ENCODE measurements at regions not wholly inside any gene's neighbourhood (a gene's known extent, or its start where the extent isn't known, plus 50 kb on each side); places are given as distances from the start of the nearest gene placed in this dataset.

DNA sequence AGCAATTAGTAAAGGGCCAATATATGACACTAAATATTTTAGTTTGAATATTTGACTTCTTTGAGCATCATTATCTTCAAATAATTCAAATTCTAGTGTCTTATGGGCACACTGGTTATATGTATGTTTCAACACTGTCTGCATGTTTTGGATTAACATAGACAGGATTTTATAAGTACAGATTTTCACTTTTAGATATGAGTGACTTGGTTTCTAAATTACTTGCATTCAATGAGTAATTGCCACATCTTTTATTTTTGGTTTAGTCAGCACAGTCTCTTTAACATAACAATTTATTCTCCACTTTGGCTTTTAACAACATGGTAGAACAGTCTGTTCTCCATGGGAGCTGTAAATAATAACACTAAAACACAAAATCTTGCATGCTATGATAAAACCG, 674.8 kb downstream of the TBL1XR1 start:
- H3K4me1 ChIP-seq (ENCODE audit: insufficient read depth, low read length) = no peaks in the 10 kb centered on the region
- WGBS (ENCODE audit: low lambda C conversion rate) = 4% methylated on average over 1 of the region's 1 CpG
- H3K79me2 ChIP-seq (ENCODE audit: insufficient read depth, low read length) = no peaks in the 10 kb centered on the region
- no peak overlapping the region for H2AFZ ChIP-seq (ENCODE audit: low read length)
- H3K9me3 ChIP-seq (ENCODE audit: low read length) = no peaks in the 10 kb centered on the region
- ChIA-PET POLR2A (no interaction called here), CTCF (ENCODE audit: low intra/inter-chr PET ratio, low total read pairs) (no interaction called here)
- H3K9ac ChIP-seq (ENCODE audit: insufficient read depth, low read depth, low read length) = no peak overlapping the region
- H3K27me3 ChIP-seq (ENCODE audit: control insufficient read depth in 1 of 2, insufficient read depth in 2 of 2, low read length in 2 of 2) = no peaks in the 10 kb centered on the region
- no peak overlapping the region for H3K4me3 ChIP-seq (replicated peaks in 1 of 3; ENCODE audit: insufficient read depth in 1 of 3, low read depth in 2 of 3, low read length in 3 of 3)
- BruUV-seq (replicated peaks) = no TSS peak
- DNase-seq (ENCODE audit: low spot score) = no peak
- in situ Hi-C loops (cut with HindIII; ENCODE audit: extremely low pct_ligation_motif_present, low pct_unique_long_range_greater_than_20kb) = loop anchor here (25.0 kb wide), 2 partner anchors 915 to 1265 kb away; no protein-coding TSS in a partner anchor
- no peak for FAIRE-seq
- H3K36me3 ChIP-seq (replicated peaks in 1 of 2; ENCODE audit: control insufficient read depth in 1 of 2, insufficient read depth in 2 of 2, low read length in 2 of 2) = no peaks in the 10 kb centered on the region
- H3K4me2 ChIP-seq (ENCODE audit: low read depth, low read length) = no peak overlapping the region
- no peaks in the 10 kb centered on the region for H4K20me1 ChIP-seq (ENCODE audit: insufficient read depth, low read length)
- intact Hi-C loops (cut with micrococcal nuclease; ENCODE audit: unreplicated experiment) = no loop called here
- no peak overlapping the region for H3K27ac ChIP-seq (ENCODE audit: extremely low read length, insufficient read depth, low read length)
- ATAC-seq = no peak
- TF ChIP-seq ELF1 (CRISPR knock-in tag; IDR thresholded peaks at IDR 0.05) (no peak), GATA4 (IDR thresholded peaks at IDR 0.05; ENCODE audit: borderline replicate concordance, low read depth) (no peak), HOXA5 (CRISPR knock-in tag; IDR thresholded peaks at IDR 0.05) (no peak), ASH2L (IDR thresholded peaks at IDR 0.05; ENCODE audit: insufficient read length, low read depth, low read length) (no peak), FOXK1 (CRISPR knock-in tag; IDR thresholded peaks at IDR 0.05; ENCODE audit: borderline replicate concordance, low read depth) (no peak), ZNF136 (CRISPR knock-in tag; IDR thresholded peaks at IDR 0.05; ENCODE audit: low read depth) (no peak), ZNF878 (CRISPR knock-in tag; IDR thresholded peaks at IDR 0.05) (no peak), ZNF7 (CRISPR knock-in tag; IDR thresholded peaks at IDR 0.05) (no peak), ZNF570 (CRISPR knock-in tag; IDR thresholded peaks at IDR 0.05; ENCODE audit: borderline replicate concordance) (no peak), SMARCC2 (IDR thresholded peaks at IDR 0.05) (no peak), TBX3 (IDR thresholded peaks at IDR 0.05; ENCODE audit: borderline replicate concordance) (no peak), ZFP37 (CRISPR knock-in tag; IDR thresholded peaks at IDR 0.05; ENCODE audit: borderline replicate concordance) (no peak)
- TF ChIP-seq, protein P1, sequence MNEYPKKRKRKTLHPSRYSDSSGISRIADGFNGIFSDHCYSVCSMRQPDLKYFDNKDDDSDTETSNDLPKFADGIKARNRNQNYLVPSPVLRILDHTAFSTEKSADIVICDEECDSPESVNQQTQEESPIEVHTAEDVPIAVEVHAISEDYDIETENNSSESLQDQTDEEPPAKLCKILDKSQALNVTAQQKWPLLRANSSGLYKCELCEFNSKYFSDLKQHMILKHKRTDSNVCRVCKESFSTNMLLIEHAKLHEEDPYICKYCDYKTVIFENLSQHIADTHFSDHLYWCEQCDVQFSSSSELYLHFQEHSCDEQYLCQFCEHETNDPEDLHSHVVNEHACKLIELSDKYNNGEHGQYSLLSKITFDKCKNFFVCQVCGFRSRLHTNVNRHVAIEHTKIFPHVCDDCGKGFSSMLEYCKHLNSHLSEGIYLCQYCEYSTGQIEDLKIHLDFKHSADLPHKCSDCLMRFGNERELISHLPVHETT (CRISPR knock-in tag; conservative IDR thresholded peaks at IDR 0.05) = no peak
- TF ChIP-seq, protein P2, sequence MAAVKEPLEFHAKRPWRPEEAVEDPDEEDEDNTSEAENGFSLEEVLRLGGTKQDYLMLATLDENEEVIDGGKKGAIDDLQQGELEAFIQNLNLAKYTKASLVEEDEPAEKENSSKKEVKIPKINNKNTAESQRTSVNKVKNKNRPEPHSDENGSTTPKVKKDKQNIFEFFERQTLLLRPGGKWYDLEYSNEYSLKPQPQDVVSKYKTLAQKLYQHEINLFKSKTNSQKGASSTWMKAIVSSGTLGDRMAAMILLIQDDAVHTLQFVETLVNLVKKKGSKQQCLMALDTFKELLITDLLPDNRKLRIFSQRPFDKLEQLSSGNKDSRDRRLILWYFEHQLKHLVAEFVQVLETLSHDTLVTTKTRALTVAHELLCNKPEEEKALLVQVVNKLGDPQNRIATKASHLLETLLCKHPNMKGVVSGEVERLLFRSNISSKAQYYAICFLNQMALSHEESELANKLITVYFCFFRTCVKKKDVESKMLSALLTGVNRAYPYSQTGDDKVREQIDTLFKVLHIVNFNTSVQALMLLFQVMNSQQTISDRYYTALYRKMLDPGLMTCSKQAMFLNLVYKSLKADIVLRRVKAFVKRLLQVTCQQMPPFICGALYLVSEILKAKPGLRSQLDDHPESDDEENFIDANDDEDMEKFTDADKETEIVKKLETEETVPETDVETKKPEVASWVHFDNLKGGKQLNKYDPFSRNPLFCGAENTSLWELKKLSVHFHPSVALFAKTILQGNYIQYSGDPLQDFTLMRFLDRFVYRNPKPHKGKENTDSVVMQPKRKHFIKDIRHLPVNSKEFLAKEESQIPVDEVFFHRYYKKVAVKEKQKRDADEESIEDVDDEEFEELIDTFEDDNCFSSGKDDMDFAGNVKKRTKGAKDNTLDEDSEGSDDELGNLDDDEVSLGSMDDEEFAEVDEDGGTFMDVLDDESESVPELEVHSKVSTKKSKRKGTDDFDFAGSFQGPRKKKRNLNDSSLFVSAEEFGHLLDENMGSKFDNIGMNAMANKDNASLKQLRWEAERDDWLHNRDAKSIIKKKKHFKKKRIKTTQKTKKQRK (IDR thresholded peaks at IDR 0.05; ENCODE audit: low read length) = no peak
- TF ChIP-seq, protein P3, sequence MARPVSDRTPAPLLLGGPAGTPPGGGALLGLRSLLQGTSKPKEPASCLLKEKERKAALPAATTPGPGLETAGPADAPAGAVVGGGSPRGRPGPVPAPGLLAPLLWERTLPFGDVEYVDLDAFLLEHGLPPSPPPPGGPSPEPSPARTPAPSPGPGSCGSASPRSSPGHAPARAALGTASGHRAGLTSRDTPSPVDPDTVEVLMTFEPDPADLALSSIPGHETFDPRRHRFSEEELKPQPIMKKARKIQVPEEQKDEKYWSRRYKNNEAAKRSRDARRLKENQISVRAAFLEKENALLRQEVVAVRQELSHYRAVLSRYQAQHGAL (CRISPR knock-in tag; IDR thresholded peaks at IDR 0.05; ENCODE audit: not compliant biosample characterization) = no peak
- TF ChIP-seq, protein P4, sequence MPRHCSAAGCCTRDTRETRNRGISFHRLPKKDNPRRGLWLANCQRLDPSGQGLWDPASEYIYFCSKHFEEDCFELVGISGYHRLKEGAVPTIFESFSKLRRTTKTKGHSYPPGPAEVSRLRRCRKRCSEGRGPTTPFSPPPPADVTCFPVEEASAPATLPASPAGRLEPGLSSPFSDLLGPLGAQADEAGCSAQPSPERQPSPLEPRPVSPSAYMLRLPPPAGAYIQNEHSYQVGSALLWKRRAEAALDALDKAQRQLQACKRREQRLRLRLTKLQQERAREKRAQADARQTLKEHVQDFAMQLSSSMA (CRISPR knock-in tag; IDR thresholded peaks at IDR 0.05) = no peak
- TF ChIP-seq, protein P5, sequence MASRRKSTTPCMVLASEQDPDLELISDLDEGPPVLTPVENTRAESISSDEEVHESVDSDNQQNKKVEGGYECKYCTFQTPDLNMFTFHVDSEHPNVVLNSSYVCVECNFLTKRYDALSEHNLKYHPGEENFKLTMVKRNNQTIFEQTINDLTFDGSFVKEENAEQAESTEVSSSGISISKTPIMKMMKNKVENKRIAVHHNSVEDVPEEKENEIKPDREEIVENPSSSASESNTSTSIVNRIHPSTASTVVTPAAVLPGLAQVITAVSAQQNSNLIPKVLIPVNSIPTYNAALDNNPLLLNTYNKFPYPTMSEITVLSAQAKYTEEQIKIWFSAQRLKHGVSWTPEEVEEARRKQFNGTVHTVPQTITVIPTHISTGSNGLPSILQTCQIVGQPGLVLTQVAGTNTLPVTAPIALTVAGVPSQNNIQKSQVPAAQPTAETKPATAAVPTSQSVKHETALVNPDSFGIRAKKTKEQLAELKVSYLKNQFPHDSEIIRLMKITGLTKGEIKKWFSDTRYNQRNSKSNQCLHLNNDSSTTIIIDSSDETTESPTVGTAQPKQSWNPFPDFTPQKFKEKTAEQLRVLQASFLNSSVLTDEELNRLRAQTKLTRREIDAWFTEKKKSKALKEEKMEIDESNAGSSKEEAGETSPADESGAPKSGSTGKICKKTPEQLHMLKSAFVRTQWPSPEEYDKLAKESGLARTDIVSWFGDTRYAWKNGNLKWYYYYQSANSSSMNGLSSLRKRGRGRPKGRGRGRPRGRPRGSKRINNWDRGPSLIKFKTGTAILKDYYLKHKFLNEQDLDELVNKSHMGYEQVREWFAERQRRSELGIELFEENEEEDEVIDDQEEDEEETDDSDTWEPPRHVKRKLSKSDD (CRISPR knock-in tag; IDR thresholded peaks at IDR 0.05; ENCODE audit: low read depth) = no peak
